ENCODE measurements at regions not wholly inside any gene's neighbourhood (a gene's known extent, or its start where the extent isn't known, plus 50 kb on each side); places are given as distances from the start of the nearest gene placed in this dataset.

- no peaks in the 10 kb centered on the region for H3K4me1 ChIP-seq (ENCODE audit: insufficient read depth, low read length)
- H3K27me3 ChIP-seq (ENCODE audit: insufficient read depth, low read length), result no peaks in the 10 kb centered on the region
- no peak overlapping the region for H3K9ac ChIP-seq (ENCODE audit: low read depth, low read length)
- no peak overlapping the region for H3K27ac ChIP-seq (ENCODE audit: low read length)
- H3K4me3 ChIP-seq (ENCODE audit: low read length), result no peak overlapping the region
- H3K36me3 ChIP-seq (ENCODE audit: insufficient read depth, low read depth, low read length), result no peaks in the 10 kb centered on the region
- H3K9me3 ChIP-seq (ENCODE audit: insufficient read depth, low read depth, low read length), result no peaks in the 10 kb centered on the region
Measured at GRCh38 chr11:26842478-26843282, 120.8 kb upstream of the SLC5A12 start.

DNA sequence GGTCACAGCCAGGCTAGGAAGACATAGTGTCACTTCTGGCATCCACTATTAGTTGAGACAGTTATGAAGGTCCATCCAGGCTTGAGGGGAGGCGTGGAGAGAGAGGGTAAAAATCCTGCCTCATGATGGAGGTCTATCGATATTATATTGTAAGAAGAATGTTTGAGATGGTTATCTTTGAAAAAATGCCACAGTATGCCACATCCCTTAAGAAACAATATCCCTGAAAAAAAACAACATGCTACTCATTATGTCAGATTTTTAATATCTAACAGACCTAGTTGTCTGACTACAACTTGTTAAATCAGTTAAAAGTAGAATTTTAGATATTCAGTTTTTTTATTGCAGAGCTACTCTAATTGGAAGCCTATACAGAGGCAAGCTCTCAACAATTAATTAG is 121.7 kb upstream of the SLC5A12 start:
- H3K9me3 ChIP-seq (ENCODE audit: insufficient read depth, low read depth, low read length), result no peaks in the 10 kb centered on the region
- no peaks in the 10 kb centered on the region for H3K4me1 ChIP-seq (ENCODE audit: insufficient read depth, low read length)
- no peak overlapping the region for H3K4me3 ChIP-seq (ENCODE audit: low read length)
- no peak overlapping the region for H3K27ac ChIP-seq (ENCODE audit: low read length)
- no peak overlapping the region for H3K9ac ChIP-seq (ENCODE audit: low read depth, low read length)
- no peaks in the 10 kb centered on the region for H3K36me3 ChIP-seq (ENCODE audit: insufficient read depth, low read depth, low read length)
- H3K27me3 ChIP-seq (ENCODE audit: insufficient read depth, low read length), result no peaks in the 10 kb centered on the region

- Histone ChIP-seq H3K9me3 (ENCODE audit: insufficient read depth, low read depth, low read length) (no peaks in the 10 kb centered on the region), H3K27ac (ENCODE audit: low read length) (no peak overlapping the region), H3K4me1 (ENCODE audit: insufficient read depth, low read length) (no peaks in the 10 kb centered on the region), H3K9ac (ENCODE audit: low read depth, low read length) (no peak overlapping the region), H3K4me3 (ENCODE audit: low read length) (no peak overlapping the region), H3K27me3 (ENCODE audit: insufficient read depth, low read length) (no peaks in the 10 kb centered on the region), H3K36me3 (ENCODE audit: insufficient read depth, low read depth, low read length) (no peaks in the 10 kb centered on the region)
Measured at GRCh38 chr11:26844963-26845362, 123.1 kb upstream of the SLC5A12 start.

GRCh38 chr11:26846227-26846626 is 124.4 kb upstream of the SLC5A12 start:
- Histone ChIP-seq H3K4me1 (ENCODE audit: insufficient read depth, low read length) (no peaks in the 10 kb centered on the region), H3K27me3 (ENCODE audit: insufficient read depth, low read length) (no peaks in the 10 kb centered on the region), H3K4me3 (ENCODE audit: low read length) (no peak overlapping the region), H3K27ac (ENCODE audit: low read length) (no peak overlapping the region), H3K9ac (ENCODE audit: low read depth, low read length) (no peak overlapping the region), H3K36me3 (ENCODE audit: insufficient read depth, low read depth, low read length) (no peaks in the 10 kb centered on the region), H3K9me3 (ENCODE audit: insufficient read depth, low read depth, low read length) (no peaks in the 10 kb centered on the region)

DNA sequence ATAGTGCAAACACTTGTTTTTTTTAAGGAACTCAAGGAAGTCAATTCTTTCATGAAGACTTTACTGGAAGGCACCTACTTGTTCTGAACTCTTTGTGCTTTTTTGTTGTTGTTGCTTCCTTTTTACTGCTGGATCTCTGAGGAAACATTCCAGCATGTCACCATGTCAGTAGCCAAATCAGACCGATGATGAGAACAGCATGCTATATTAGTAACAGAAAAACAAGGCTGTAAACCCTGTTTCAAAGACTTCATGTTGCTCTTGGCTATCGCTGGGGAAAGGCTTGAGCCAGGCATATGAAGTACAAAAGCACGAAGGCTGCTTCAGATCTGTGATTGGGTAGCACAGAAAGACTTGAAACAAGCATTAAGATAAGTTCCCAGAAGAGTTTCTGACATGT is 125.6 kb upstream of the SLC5A12 start:
- Histone ChIP-seq H3K27ac (ENCODE audit: low read length) (no peak overlapping the region), H3K4me1 (ENCODE audit: insufficient read depth, low read length) (peaks cover 7% of the 10 kb centered on the region; the same call in 1 of the 2 replicates), H3K4me3 (ENCODE audit: low read length) (no peak overlapping the region), H3K9me3 (ENCODE audit: insufficient read depth, low read depth, low read length) (no peaks in the 10 kb centered on the region), H3K9ac (ENCODE audit: low read depth, low read length) (no peak overlapping the region), H3K36me3 (ENCODE audit: insufficient read depth, low read depth, low read length) (no peaks in the 10 kb centered on the region), H3K27me3 (ENCODE audit: insufficient read depth, low read length) (no peaks in the 10 kb centered on the region)

- no peak overlapping the region for H3K9ac ChIP-seq (ENCODE audit: low read depth, low read length)
- H3K4me1 ChIP-seq (ENCODE audit: insufficient read depth, low read length), result peaks cover 7% of the 10 kb centered on the region; the same call in 1 of the 2 replicates
- no peaks in the 10 kb centered on the region for H3K9me3 ChIP-seq (ENCODE audit: insufficient read depth, low read depth, low read length)
- no peak overlapping the region for H3K27ac ChIP-seq (ENCODE audit: low read length)
- no peaks in the 10 kb centered on the region for H3K36me3 ChIP-seq (ENCODE audit: insufficient read depth, low read depth, low read length)
- H3K4me3 ChIP-seq (ENCODE audit: low read length), result no peak overlapping the region
- no peaks in the 10 kb centered on the region for H3K27me3 ChIP-seq (ENCODE audit: insufficient read depth, low read length)
Measured at GRCh38 chr11:26847977-26848376, 126.1 kb upstream of the SLC5A12 start.

DNA sequence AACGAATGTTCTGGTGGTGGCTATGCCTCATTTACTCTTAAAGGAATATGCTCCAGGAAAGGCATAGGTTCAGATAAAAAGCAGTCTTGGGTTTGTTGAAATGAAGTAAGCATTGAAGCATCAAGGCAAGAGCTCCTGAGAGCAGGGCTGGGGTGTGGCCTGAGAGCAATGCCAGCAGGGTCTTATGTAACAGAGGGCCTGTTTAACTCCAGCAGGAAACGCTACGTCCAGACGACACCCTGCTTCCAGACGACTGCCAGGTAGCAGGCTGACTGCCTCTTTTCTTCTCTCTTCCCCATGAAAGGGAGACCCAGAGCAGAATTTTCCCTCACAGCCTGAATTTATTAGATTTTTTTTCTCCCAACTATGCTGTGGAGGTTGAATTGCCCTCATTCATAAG is 127.2 kb upstream of the SLC5A12 start:
- Histone ChIP-seq H3K4me1 (ENCODE audit: insufficient read depth, low read length) (peaks cover 7% of the 10 kb centered on the region; the same call in 1 of the 2 replicates), H3K9me3 (ENCODE audit: insufficient read depth, low read depth, low read length) (no peaks in the 10 kb centered on the region), H3K27ac (ENCODE audit: low read length) (no peak overlapping the region), H3K4me3 (ENCODE audit: low read length) (no peak overlapping the region), H3K36me3 (ENCODE audit: insufficient read depth, low read depth, low read length) (no peaks in the 10 kb centered on the region), H3K27me3 (ENCODE audit: insufficient read depth, low read length) (no peaks in the 10 kb centered on the region), H3K9ac (ENCODE audit: low read depth, low read length) (no peak overlapping the region)

DNA sequence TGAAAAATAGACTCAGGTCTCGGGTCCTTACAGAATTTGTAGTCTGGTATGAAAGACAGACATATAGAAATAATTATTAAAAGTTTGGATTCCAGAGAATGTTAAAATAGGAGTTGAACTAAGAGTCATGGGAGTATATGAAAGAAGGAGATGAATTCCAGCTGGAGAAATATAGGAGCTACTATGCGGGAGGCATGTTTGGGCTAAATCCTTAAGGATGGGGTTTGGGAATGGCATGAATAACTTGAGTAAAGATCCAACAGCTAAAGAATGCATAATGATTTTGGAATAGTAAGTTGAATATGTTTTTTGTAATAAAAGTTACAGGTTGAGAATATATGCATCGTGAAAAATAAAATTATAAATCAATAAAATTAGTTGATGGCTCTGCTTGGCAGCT is 129.4 kb upstream of the SLC5A12 start:
- Histone ChIP-seq H3K4me1 (ENCODE audit: insufficient read depth, low read length) (peaks cover 7% of the 10 kb centered on the region; the same call in 1 of the 2 replicates), H3K4me3 (ENCODE audit: low read length) (no peak overlapping the region), H3K36me3 (ENCODE audit: insufficient read depth, low read depth, low read length) (no peaks in the 10 kb centered on the region), H3K9me3 (ENCODE audit: insufficient read depth, low read depth, low read length) (no peaks in the 10 kb centered on the region), H3K27me3 (ENCODE audit: insufficient read depth, low read length) (no peaks in the 10 kb centered on the region), H3K9ac (ENCODE audit: low read depth, low read length) (no peak overlapping the region), H3K27ac (ENCODE audit: low read length) (no peak overlapping the region)

DNA sequence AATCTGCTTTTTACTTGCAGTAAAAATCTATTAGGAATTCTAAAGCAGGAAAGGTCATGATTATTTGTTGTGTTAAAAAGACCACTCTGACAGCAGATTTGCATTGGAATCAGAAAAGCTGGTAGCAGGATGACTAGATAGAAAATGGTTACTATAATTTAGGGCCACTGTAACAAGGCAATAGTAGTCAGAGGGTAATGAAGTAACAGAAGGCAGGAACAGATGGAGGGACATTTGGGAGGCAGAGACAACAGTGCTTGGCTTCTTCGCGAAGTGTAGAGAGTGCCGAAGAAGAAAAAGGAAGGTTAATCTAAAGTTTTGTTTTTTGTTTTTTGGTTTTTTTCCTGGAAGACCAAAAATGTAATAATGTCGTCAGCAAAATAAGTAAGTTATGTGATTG is 129.8 kb upstream of the SLC5A12 start:
- no peaks in the 10 kb centered on the region for H3K36me3 ChIP-seq (ENCODE audit: insufficient read depth, low read depth, low read length)
- no peak overlapping the region for H3K4me3 ChIP-seq (ENCODE audit: low read length)
- no peaks in the 10 kb centered on the region for H3K9me3 ChIP-seq (ENCODE audit: insufficient read depth, low read depth, low read length)
- peaks cover 7% of the 10 kb centered on the region; the same call in 1 of the 2 replicates for H3K4me1 ChIP-seq (ENCODE audit: insufficient read depth, low read length)
- no peak overlapping the region for H3K27ac ChIP-seq (ENCODE audit: low read length)
- no peaks in the 10 kb centered on the region for H3K27me3 ChIP-seq (ENCODE audit: insufficient read depth, low read length)
- no peak overlapping the region for H3K9ac ChIP-seq (ENCODE audit: low read depth, low read length)

DNA sequence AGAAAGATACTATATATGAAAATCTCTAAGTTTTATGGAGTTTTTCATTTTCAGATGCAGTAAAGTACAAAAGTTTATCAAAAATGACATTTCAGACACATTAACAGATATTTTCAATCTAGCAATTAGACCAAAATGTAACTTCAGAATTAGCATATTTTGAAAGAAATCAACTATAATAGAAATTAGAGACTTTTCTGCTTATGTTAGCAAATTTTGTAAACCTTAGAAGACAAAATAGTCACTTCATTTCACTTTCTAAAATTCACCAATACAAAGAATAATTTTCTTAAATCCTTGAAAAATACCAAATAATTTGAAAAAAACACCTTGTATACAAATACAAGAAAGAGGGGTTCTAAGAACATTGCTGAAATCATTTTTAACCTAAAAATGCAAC is 135.8 kb upstream of the FIBIN start:
- no peaks in the 10 kb centered on the region for H3K36me3 ChIP-seq (ENCODE audit: insufficient read depth, low read depth, low read length)
- H3K27me3 ChIP-seq (ENCODE audit: insufficient read depth, low read length), result no peaks in the 10 kb centered on the region
- H3K4me1 ChIP-seq (ENCODE audit: insufficient read depth, low read length), result no peaks in the 10 kb centered on the region
- no peak overlapping the region for H3K27ac ChIP-seq (ENCODE audit: low read length)
- H3K4me3 ChIP-seq (ENCODE audit: low read length), result no peak overlapping the region
- no peaks in the 10 kb centered on the region for H3K9me3 ChIP-seq (ENCODE audit: insufficient read depth, low read depth, low read length)
- H3K9ac ChIP-seq (ENCODE audit: low read depth, low read length), result no peak overlapping the region

DNA sequence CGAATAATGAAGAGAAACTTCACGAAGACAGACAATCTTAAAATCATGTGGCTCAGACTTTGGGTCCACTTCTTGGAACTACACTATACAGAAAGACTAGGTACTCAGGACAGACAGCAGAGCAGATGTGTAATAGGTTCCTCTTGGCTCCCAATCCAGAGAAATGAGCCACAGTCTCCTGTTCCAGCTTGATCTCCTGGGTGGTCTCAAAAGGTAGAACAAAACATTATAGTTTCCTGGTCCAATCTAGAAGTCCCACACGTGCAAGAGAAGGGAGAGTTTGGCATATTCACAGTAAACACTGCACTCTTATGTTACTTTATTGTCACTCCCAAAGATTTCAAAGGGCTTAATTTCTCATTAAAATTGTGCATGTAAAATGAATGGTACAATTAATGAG is 134.5 kb upstream of the FIBIN start:
- H3K27me3 ChIP-seq (ENCODE audit: insufficient read depth, low read length), result no peaks in the 10 kb centered on the region
- H3K9ac ChIP-seq (ENCODE audit: low read depth, low read length), result no peak overlapping the region
- H3K9me3 ChIP-seq (ENCODE audit: insufficient read depth, low read depth, low read length), result no peaks in the 10 kb centered on the region
- no peaks in the 10 kb centered on the region for H3K4me1 ChIP-seq (ENCODE audit: insufficient read depth, low read length)
- H3K4me3 ChIP-seq (ENCODE audit: low read length), result no peak overlapping the region
- H3K36me3 ChIP-seq (ENCODE audit: insufficient read depth, low read depth, low read length), result no peaks in the 10 kb centered on the region
- H3K27ac ChIP-seq (ENCODE audit: low read length), result no peak overlapping the region

GRCh38 chr11:26860091-26860780 is 133.7 kb upstream of the FIBIN start:
- H3K36me3 ChIP-seq (ENCODE audit: insufficient read depth, low read depth, low read length), result no peaks in the 10 kb centered on the region
- H3K9me3 ChIP-seq (ENCODE audit: insufficient read depth, low read depth, low read length), result no peaks in the 10 kb centered on the region
- H3K4me3 ChIP-seq (ENCODE audit: low read length), result no peak overlapping the region
- H3K27ac ChIP-seq (ENCODE audit: low read length), result no peak overlapping the region
- H3K27me3 ChIP-seq (ENCODE audit: insufficient read depth, low read length), result no peaks in the 10 kb centered on the region
- no peak overlapping the region for H3K9ac ChIP-seq (ENCODE audit: low read depth, low read length)
- H3K4me1 ChIP-seq (ENCODE audit: insufficient read depth, low read length), result no peaks in the 10 kb centered on the region

Data from iPS-20b (cell line).